Gastroesophageal sphincter (tissue), 3 donors: ENCODE measurements at regions not wholly inside any gene's neighbourhood (a gene's known extent, or its start where the extent isn't known, plus 50 kb on each side); places are given as distances from the start of the nearest gene placed in this dataset.

Source experiments
- CTCF ChIP-seq, 4 experiments: fragments of 200-600 bp in 2 of 4; fragments of 450-650 bp in 2 of 4; sonication (generic) in 1 of 4; IDR thresholded peaks; one replicate each; pipeline ENCODE4 v1.5.1; 2017 to 2019; ENCODE audit warnings: antibody characterized with exemption in 4 of 4, mild to moderate bottlenecking in 2 of 4, moderate library complexity in 2 of 4
- POLR2A ChIP-seq, 2 donors: fragments of 450-650 bp; IDR thresholded peaks; one replicate each; pipeline ENCODE4 v1.6.1; 2017; ENCODE audit warnings: antibody characterized with exemption in 2 of 2, mild to moderate bottlenecking in 2 of 2, moderate library complexity in 1 of 2
- POLR2AphosphoS5 ChIP-seq: sonication (generic); formaldehyde crosslinking; IDR thresholded peaks from one replicate; pipeline ENCODE4 v1.6.1; 2017; ENCODE audit warnings: antibody characterized with exemption

GRCh38 chr12:4969405-4969804 is 59.7 kb downstream of the KCNA1 start:
- TF ChIP-seq CTCF (IDR thresholded peaks at IDR 0.05), result no peak
- no peak for TF ChIP-seq POLR2AphosphoS5
- no peak for TF ChIP-seq POLR2A (IDR thresholded peaks at IDR 0.05)
